MCF 10A (cell line): ENCODE measurements at regions not wholly inside any gene's neighbourhood (a gene's known extent, or its start where the extent isn't known, plus 50 kb on each side); places are given as distances from the start of the nearest gene placed in this dataset.

Experiments used
- BruUV-seq: library from RNA; stranded (reverse); fragments of 400-500 nt; replicated peaks from 2 replicates; lab custom pipeline; 2021; lab: Mats Ljungman, UMichigan
- CTCF ChIA-PET: fragments of 300-600 bp; sonication (Branson Sonifier 250); formaldehyde crosslinking; extraction: SDS; loops from one replicate; lab custom pipeline; 2021; ENCODE audit warnings: antibody characterized with exemption, inconsistent platforms; lab: Yijun Ruan, JAX
- POLR2A ChIA-PET: fragments of 300-600, 350-650 bp; sonication (Branson Sonifier 250); formaldehyde crosslinking; extraction: SDS; loops from one replicate; lab custom pipeline; 2020; ENCODE audit warnings: antibody characterized with exemption, inconsistent platforms; lab: Yijun Ruan, JAX
- DNase-seq: peaks from one replicate; pipeline ENCODE4 v3.0.0-alpha.2; 2018; ENCODE audit not compliant: unreplicated experiment
- H3K27ac Mint-ChIP-seq: one replicate; pipeline ENCODE4 v1.8.0; 2022; ENCODE audit warnings: mild to moderate bottlenecking, low read depth, mixed read lengths; ENCODE audit not compliant: unreplicated experiment
- H3K27me3 Mint-ChIP-seq: one replicate; pipeline ENCODE4 v1.8.0; 2022; ENCODE audit warnings: mixed read lengths; ENCODE audit not compliant: insufficient read depth, unreplicated experiment
- H3K36me3 Mint-ChIP-seq: one replicate; pipeline ENCODE4 v1.8.0; 2022; ENCODE audit warnings: mild to moderate bottlenecking, moderate library complexity, mixed read lengths; ENCODE audit not compliant: insufficient read depth, unreplicated experiment
- H3K4me1 Mint-ChIP-seq: one replicate; pipeline ENCODE4 v1.8.0; 2022; ENCODE audit warnings: mixed read lengths; ENCODE audit not compliant: insufficient read depth, unreplicated experiment
- H3K4me3 Mint-ChIP-seq: one replicate; pipeline ENCODE4 v1.8.0; 2022; ENCODE audit warnings: mild to moderate bottlenecking, moderate library complexity, mixed read lengths; ENCODE audit not compliant: unreplicated experiment
- H3K9me3 Mint-ChIP-seq: one replicate; pipeline ENCODE4 v1.8.0; 2022; ENCODE audit warnings: mixed read lengths; ENCODE audit not compliant: unreplicated experiment
- intact Hi-C: fragments of 100-400 bp; cut with micrococcal nuclease; formaldehyde crosslinking; loops from 2 replicates; pipeline ENCODE4 v1.14.1; 2022
- TF ChIP-seq, protein P1 (sequence below): fragments of 200-600 bp; IDR thresholded peaks from one replicate; pipeline ENCODE4 v1.8.0; 2022; ENCODE audit warnings: antibody characterized with exemption, mild to moderate bottlenecking; ENCODE audit not compliant: unreplicated experiment

GRCh38 chr10:35758076-35758475, 116.0 kb upstream of the FZD8 start:
- POLR2A ChIA-PET = interaction anchor here (0.6 kb wide), 2 partner anchors 567 to 876 kb away, joined by 3 read pairs; no protein-coding TSS in a partner anchor
- CTCF ChIA-PET = interaction anchor here (0.6 kb wide), 2 partner anchors 45 to 280 kb away, joined by 3 to 4 read pairs; no protein-coding TSS in a partner anchor
- peaks cover 10% of the 10 kb centered on the region for H3K9me3 Mint-ChIP-seq
- H3K36me3 Mint-ChIP-seq = no peaks in the 10 kb centered on the region
- H3K27me3 Mint-ChIP-seq = no peaks in the 10 kb centered on the region
- DNase-seq = no peak
- no peak overlapping the region for H3K4me3 Mint-ChIP-seq
- TF ChIP-seq, protein P1, sequence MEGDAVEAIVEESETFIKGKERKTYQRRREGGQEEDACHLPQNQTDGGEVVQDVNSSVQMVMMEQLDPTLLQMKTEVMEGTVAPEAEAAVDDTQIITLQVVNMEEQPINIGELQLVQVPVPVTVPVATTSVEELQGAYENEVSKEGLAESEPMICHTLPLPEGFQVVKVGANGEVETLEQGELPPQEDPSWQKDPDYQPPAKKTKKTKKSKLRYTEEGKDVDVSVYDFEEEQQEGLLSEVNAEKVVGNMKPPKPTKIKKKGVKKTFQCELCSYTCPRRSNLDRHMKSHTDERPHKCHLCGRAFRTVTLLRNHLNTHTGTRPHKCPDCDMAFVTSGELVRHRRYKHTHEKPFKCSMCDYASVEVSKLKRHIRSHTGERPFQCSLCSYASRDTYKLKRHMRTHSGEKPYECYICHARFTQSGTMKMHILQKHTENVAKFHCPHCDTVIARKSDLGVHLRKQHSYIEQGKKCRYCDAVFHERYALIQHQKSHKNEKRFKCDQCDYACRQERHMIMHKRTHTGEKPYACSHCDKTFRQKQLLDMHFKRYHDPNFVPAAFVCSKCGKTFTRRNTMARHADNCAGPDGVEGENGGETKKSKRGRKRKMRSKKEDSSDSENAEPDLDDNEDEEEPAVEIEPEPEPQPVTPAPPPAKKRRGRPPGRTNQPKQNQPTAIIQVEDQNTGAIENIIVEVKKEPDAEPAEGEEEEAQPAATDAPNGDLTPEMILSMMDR = no peak
- intact Hi-C loops = no loop called here
- no TSS peak for BruUV-seq
- H3K4me1 Mint-ChIP-seq = no peaks in the 10 kb centered on the region
- no peak overlapping the region for H3K27ac Mint-ChIP-seq

DNA sequence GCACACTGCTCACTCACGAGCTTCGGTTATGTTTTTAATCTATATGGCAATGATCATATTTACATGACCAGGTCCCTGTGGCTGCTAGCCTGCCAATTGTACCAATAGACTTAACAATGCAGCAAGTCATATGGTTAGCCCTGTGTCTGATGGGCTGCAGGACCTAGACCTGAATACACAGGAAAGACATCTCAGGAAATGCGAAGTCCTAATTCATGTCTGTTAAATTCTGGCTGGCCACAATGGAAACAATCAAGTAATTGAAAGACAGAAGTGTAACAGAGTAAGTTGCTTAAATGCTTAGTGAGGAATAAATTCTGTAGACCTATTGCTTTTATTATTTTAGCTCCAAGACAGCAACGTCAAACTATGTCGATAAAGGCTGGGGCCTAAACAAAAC, 112.4 kb upstream of the FZD8 start:
- POLR2A ChIA-PET = no interaction called here
- peaks cover 9% of the 10 kb centered on the region for H3K9me3 Mint-ChIP-seq
- no peaks in the 10 kb centered on the region for H3K36me3 Mint-ChIP-seq
- TF ChIP-seq, protein P1 = no peak
- no peak for DNase-seq
- no peak overlapping the region for H3K27ac Mint-ChIP-seq
- CTCF ChIA-PET = no interaction called here
- H3K4me3 Mint-ChIP-seq = no peak overlapping the region
- intact Hi-C loops = no loop called here
- no peaks in the 10 kb centered on the region for H3K27me3 Mint-ChIP-seq
- no peaks in the 10 kb centered on the region for H3K4me1 Mint-ChIP-seq
- no TSS peak for BruUV-seq

DNA sequence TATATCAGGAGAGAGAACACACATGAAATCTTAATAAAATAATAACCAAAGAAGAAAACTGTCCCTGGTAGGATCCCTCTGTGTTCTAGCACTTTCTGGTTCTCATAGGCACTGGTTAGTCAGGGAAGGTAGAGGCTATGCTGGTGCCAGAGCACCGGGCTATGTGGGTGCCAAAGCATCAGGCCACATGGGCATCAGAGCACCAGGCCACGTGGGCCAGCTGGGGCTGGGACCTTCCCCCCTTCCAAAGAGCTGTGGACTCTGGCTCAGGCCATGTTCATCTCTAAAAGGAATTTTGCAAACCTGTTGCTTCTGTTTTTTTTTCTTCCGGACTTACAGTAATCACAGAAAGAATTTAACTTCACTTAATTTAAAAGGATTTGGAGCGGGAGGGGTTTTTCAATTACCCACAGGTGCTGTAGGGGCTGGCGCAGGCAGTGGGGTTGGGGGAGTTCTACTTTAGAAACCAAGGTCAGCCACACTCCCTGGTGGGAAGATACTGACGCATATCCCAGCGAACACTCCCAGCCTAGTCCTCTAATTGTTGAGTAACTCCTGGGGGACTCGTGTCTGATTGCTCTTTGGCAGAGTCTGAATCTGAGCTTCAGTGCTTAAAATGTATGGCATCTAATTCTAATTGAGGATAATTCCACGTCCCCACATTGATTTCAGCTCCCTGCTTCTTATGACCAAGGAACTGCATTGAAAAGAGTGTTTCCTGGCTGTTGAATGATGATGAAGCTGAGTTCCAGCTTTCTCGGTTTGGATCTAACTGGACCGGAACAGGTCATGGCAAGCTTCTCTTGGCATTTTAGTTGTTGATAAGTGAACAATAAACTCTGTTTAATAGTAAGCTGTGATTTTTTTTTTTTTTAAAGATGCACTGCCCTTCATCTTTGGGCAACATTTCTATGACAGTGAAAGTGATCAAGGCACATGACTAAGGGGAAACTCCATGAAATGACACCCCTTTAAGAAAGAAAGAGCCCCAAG, 110.7 kb upstream of the FZD8 start:
- intact Hi-C loops = no loop called here
- no peak for DNase-seq
- TF ChIP-seq, protein P1 = no peak
- no TSS peak for BruUV-seq
- H3K27ac Mint-ChIP-seq = no peak overlapping the region
- ChIA-PET CTCF (interaction anchor here (0.7 to 0.9 kb wide), 2 partner anchors 10 to 50 kb away, joined by 3 to 5 read pairs; no protein-coding TSS in a partner anchor), POLR2A (no interaction called here)
- no peaks in the 10 kb centered on the region for H3K36me3 Mint-ChIP-seq
- H3K9me3 Mint-ChIP-seq = no peaks in the 10 kb centered on the region
- H3K27me3 Mint-ChIP-seq = no peaks in the 10 kb centered on the region
- no peak overlapping the region for H3K4me3 Mint-ChIP-seq
- H3K4me1 Mint-ChIP-seq = no peaks in the 10 kb centered on the region

DNA sequence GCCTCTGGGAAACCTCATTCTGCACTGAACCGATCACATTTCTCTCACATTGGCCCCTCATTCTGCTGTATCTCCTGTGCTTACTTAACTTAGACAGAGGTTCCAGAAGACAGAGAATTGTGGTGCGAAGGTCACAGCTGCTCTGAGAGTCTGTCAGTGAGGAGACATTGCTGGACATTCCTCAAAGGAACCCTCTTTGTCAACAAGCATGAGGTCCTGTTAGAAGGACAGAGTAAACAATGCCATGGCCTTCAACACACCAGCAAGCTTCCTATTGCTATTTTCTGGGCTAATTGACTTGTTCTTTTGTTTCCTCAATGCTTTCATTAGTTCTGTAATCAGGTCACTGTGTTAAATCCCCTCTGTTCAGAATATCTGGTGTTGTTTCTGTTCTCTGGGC, 109.3 kb upstream of the FZD8 start:
- no peaks in the 10 kb centered on the region for H3K36me3 Mint-ChIP-seq
- no peaks in the 10 kb centered on the region for H3K4me1 Mint-ChIP-seq
- CTCF ChIA-PET = no interaction called here
- no peaks in the 10 kb centered on the region for H3K27me3 Mint-ChIP-seq
- H3K4me3 Mint-ChIP-seq = no peak overlapping the region
- POLR2A ChIA-PET = no interaction called here
- DNase-seq = no peak
- H3K9me3 Mint-ChIP-seq = no peaks in the 10 kb centered on the region
- H3K27ac Mint-ChIP-seq = no peak overlapping the region
- intact Hi-C loops = no loop called here
- BruUV-seq = no TSS peak
- TF ChIP-seq, protein P1 = no peak
